DMS79 treated with DMSO at 0.1 percent for 48 hours (cell line): ENCODE measurements at regions not wholly inside any gene's neighbourhood (a gene's known extent, or its start where the extent isn't known, plus 50 kb on each side); places are given as distances from the start of the nearest gene placed in this dataset.
A peak's percentile ranks its signal among the peaks of the same experiment; 100 is the strongest.
"Not testable (repeated sequence)": the region's sequence is repeated elsewhere in the genome, so short reads cannot be mapped to it uniquely, and the experiment has no call there.

Experiments
- DNase-seq: peaks from one replicate; lab custom pipeline; 2025; lab: John Stamatoyannopoulos, UW

DNA sequence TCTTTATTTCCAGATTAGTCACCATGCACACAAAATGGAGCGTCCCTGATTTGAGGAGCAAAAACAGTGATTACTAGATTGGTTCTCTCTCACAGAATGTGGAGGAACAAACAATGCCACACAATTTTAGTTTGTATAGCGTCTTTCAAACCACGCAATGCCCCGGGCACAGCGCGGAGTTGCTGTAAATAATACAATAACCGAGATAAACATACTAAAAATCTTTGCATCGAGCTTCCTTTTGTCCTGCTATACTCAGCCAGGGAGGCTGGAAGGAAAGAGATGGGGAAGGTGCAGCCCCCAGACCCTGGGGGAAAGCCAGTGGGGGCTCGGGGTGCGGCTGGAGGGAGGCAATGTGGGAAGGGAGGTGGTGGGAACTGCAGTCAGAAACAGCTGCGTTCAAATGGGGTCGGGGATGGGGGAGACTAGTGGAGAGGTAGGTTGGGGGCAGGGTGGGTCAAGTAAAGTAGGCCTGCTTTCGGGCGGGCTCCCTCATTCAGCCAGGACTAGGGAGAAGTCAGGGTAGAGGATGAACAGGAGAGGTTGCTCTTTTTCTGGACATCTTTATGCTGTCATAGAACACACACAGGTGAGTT is 366.3 kb downstream of the RPS6KC1 start:
- DNase-seq: no peak

DNA sequence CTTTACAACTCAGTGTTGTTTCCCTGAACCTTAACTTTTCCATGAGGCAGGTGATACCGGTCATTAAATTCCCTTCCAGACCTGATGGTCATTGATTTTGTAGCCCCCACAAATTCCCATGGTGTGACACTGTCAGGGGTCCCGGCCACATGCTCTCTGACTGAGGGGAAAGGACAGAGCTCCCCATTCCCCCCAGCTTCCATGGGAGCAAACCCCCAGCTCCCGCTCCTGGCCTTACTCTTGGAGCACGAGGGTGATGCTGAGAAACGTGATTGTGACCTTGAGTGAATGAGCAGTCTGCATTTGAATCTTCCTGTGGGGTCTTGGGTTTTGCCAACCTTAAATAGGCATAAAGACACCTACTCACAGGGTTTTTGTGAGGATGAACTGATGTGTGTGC is 366.8 kb downstream of the RPS6KC1 start:
- DNase-seq: no peak

DNA sequence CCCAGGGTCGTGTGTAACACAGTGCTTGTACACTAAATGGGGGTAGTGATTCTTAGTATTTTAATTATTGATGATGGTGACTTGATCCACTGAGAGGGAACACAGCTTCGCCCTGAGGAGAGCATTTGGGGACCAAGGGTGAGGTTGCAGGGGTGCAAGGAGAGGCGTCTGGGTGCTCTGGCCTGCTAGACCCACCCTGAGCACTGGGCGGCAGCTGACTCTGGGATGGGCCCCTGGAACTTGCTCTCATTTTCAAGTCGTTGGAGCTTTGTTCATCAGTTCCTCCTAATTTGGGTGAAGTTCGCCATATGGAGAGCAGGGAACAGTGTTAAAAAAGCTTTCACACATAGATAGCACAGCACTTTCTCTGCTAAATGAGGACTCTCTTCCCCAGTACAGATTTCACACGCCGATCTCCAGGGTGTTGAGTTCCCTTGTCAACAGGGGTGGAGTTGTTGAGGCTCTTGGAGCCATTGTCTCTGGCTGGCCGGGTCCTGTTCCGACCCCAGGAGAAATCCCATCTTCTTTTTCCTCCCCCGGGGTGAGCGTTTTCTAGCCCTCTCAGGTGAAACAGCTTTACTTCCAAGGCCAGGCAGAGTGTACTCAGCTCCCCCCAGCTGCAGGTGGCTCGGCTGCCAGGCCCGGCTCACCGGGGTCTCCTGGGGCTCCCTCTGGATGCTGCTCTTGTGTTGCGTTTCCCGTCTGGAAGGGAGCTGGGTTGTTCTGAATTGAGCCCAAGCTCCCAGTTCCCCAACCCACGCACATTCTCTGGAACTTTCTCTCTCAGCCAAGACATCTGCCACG is 367.4 kb downstream of the RPS6KC1 start:
- DNase-seq: no peak

DNA sequence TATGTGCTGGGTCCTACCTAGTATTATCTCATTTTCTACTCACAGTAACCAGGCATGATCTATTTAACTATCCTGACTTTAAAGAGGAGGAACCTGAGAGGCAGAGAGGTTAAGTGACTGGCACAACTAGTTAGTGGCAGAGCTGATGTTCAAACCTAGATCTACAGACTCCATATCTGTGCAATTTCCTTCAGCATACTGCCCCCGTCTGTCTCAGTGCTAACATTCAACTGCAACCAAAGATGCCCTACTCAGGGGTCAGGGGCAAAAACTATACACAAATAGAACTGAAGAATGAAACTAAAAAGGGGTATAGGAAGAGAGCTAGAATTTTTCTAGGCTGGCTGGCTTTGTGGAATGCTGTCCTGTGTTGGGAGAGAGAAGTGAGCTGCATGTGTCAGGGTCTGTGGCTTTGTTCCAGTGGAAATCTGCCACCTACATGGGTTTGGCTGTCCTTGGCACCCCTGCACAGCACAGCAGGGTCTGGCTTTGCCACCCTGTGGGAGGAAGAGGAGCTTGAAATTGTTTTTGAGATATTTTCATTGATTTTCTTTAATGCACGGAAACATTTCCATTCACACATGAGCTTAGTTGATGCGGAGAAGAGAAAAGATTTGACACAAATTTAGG is 368.5 kb downstream of the RPS6KC1 start:
- DNase-seq: no peak

DNA sequence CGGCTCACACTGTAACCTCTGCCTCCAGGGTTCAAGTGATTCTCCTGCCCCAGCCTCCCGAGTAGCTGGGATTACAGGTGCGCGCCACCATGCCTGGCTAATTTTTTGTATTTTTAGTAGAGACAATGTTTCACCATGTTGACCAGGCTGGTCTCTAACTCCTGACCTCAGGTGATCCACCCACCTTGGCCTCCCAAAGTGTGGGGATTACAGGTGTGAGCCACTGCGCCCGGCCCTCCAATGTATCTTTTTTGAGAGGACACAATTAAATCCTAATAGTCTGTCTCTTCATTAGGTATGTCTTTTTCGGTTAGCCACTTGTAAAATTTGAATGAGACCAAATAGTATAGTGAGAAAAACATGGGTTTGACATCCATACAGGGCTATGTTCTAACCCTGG is 370.1 kb downstream of the RPS6KC1 start:
- DNase-seq: not testable (repeated sequence)

DNA sequence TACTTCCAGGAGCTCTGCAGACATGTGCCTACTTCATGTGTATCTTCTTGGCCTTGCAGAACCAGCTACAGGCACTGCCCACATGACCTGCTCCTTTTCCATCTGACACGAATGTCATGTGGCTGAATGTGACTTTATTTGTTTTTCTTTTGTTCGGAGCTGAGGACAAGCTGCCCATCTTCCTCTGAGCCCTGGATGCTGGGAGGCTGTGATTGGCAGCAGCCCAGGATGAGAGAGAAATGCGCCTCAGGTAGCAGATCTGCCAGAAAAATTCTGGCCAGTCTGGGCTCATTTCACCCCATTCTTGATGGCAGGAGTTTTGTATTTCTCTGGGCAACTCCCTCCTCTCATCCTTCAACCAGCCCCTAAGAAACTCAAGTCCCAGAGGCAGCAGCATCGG is 372.0 kb downstream of the RPS6KC1 start:
- no peak for DNase-seq

DNA sequence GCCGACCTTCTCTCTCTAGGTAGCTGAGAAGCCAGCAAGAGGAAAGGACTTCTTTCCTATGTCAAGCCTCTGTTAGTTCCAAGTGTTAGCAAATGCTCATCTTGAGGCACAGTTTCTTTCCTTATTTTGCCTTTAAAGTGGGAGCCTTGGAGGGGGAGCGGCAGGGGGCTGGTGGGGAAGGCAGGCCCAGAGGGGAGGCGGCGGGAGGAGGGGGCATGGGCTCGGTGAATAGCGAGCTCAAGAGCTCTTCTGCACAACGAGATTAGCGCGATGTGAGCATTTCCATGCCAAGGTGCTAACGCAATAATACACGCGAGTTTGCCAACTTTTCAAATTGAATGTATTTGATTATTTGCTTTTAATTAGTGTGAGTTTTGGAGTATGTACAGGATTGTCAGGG is 372.6 kb downstream of the RPS6KC1 start:
- no peak for DNase-seq

DNA sequence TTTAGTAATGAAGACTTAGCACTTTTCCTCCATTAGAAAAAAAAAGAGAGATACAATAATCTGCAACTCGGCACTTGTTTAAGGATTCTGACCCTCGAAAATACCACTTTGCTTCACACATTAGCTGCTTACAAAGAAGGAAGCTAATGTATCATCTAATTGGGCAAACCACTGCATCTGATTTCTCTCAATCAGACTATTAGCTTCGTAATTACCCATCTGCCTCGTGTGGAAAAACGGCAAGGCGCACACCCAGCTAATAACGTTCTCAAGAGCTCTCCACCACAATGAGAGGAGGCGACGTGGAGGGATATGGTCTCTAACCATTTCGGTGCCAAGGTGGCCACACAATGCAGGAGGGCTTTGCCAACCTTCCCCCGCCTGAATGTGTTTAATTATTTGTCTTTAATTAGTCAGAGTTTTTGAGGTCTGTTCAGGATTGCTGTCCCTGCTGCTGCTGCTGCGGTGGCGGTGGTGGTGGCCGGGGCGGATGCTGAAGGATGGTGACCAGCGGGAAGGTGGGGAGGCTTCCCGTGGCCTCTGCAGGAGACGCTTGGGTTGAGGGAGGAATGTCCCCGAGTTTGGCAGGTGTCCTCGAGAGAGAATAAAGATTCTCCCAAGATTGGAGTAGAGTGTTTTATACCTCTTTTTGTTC is 374.5 kb downstream of the RPS6KC1 start:
- DNase-seq: peak; percentile 8

DNA sequence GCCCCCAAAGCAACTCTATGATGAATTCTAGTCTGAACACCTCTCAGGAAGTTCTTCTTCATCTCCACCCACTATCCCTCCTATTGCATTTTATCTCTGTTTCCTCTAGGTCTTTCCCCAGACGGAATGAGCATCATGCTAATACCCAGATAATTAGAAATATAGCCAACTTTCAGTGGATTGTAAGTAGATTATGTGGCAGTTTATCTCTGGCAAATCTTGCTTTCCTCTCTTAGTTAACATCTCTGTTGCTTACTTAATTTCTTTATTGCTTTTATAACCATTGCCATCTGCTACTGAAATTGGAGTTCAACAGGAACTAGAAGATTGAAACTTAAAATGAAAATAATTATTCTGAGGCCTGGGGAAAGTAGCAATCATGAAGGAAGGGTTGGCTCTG is 378.6 kb downstream of the RPS6KC1 start:
- DNase-seq: no peak

DNA sequence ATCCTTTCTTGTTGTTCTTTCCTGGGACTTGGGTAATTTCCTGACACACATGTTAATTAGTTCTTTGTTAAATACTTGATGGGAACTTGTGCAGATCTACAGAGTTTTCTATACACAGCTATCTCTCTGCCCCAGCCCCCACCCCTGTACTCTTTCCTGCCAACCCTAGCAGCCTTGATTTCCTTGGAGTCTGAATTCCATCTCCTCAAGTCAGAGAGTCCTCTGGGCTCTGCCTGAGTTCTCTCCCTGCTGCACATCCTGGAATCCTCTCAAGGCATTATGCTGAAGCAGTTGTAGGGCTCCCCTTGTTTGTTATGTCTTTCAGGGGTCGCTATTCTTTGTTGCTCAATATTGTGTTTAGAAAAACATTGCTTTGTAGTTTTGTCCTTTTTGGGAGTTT is 384.7 kb downstream of the RPS6KC1 start:
- DNase-seq: no peak

DNA sequence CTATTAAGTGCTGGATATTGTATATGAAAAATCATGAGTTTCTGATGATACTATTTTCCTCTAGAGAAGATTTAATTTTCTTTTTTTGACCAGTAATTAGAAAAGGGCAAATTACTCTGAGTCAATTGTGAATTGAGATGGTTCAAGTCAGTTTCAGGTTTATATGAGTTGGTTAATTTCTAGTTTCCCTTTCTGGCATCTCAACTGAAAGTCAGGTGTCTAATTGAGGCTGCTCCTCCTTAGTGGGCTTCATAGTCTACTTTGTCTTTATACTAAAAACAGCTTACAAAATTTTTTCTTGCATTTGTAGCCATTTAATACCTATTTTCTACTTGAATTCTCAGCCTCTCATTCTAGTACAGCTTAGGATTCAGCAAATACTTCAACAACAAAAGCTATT is 387.3 kb downstream of the RPS6KC1 start:
- DNase-seq: no peak

DNA sequence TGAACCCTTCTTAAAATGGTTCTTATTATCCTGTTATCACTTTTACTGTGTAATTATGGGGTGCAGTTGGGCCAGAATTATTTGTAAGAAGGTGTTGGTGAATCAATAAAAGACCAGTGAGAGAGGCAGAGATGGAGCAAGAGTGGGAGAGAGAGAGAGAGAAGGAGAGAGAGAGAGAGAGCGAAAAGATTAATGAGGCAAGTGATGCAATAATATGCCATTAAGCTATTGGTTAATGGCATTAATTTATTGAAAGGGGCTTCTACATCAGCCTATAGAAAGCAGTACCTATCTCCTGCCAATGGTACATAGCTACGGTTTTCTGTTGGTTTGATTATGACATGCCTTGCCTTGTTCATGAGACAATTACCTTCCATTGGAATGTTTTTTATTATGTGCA is 388.7 kb downstream of the RPS6KC1 start:
- DNase-seq: no peak

DNA sequence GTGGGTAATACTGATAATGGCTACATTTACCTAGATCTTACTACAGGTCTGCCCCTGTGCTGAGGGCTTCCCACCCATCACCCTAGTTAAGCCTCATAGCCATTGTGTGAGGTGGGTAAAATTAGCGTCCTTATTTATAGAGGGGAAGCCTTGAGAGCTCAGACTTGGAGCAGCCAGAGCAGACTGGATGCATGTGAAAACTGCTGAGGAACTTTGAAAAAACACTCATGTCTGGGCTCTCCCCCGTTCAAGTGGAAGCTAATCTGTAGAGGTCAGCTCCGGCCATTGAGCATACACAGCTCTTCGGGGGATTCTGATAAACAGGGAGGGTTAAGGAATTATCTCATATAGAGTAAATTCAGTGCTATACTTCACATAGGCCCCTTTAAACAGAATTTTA is 389.7 kb downstream of the RPS6KC1 start:
- DNase-seq: no peak

DNA sequence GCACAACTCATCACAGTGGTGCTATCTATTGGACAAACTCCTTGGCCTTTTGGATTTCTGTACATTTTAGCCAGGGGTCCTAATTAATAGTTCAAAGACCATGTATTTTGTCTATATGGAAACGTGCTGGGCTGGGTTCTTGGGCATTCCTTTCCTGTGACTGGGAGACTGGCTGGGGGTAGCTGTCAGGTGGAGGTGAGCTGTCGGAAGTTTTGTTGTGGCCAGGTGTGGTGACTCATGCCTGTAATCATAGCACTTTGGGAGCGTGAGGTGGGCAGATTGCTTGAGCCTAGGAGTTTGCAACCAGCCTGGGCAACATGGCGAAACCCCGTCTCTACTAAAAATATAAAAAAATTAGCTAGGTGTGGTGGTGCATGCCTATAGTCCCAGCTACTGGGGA is 392.4 kb downstream of the RPS6KC1 start:
- DNase-seq: no peak

DNA sequence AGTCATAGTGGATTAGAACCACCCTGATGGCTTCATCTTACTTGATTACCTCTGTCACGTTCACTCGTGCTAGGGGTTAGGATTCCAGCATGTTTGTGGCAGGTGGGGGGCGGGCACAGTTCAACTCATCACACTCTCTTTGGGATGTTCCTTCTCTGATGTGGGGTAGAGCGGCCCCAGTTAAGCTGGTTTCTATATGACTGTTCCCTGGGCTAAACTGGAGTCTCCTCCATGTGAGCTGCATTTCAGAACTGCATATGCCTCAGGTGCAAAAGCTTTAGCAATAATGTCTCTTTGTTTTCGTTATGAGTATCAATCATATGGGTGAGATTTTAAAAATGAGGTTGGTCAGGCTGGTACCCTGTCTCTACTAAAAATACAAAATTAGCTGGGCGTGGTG is 393.2 kb downstream of the RPS6KC1 start:
- DNase-seq: no peak

DNA sequence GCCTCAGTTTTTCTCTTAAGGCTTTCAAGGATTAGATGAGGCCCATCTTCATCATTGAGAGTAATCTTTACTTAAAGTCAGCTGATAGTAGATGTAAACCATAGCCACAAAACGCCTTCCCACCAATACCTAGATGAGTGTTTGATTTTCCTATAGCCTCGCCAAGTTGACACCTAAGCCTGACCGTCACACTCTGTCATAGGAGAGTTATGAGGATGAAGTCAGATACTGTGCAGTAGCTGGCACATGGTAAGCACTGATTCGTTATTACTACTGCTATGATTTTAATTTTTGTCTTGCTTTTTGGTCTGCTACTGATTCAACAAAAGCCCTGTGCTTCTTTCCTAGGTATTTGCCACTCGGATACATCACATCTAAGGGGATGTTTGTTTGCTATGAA is 395.5 kb downstream of the RPS6KC1 start:
- DNase-seq: no peak

DNA sequence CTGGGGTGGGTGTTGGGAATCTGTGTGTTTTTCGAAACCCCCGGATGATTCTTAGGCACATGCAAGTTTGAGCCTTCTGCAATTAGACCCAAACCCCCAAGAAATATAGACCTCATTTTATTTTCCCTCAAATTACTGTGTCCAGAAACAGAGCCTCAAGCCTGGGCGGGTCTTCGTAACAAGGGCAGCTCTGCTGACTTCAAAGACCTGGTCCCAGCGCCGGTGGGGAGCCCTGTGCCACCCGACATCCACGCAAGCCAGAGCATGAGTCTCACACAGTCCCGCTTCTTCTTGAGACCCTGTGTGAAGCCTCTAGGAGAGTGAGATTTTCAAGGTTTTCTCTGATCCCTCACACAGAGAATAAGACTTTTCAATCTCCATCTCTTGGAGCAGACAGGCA is 397.3 kb downstream of the RPS6KC1 start:
- DNase-seq: no peak

DNA sequence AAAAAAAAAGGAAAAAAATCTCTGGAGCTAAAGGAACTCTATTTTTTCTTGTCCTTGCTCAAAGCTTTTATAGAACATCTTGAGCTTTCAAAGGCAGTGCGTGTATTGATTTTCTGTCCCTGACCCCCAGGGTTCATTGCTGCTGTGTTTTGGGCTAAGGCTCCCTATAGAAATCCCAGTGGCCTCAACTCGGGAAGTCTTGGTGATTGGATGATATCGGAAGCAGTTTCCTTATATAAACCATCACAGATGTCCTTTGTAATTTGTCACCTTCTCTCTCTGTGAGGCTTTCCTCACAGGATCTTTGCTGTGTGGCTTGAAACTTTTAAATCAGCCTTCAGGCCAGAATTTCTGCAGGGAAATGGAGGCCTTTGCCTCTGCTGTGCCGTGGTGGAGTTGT is 397.7 kb downstream of the RPS6KC1 start:
- no peak for DNase-seq

DNA sequence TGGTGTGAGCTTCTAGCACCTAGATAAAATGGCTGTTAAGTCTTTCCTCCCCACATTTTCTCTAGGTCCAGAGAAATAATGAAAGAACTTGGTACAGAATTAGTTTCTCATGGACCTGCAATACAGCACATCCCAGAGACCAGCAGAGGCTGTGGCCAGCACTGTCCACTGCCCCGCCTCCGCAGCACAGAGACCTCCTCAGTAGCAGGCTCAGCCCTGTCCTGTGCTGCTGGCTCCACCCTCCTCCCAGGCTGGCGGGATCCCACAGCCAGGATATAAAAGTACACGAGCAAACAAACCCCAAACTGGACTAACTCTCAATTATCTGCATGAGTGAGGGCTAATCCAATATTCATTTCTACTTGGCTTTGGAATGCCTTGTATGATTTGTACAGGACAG is 401.5 kb downstream of the RPS6KC1 start:
- no peak for DNase-seq

DNA sequence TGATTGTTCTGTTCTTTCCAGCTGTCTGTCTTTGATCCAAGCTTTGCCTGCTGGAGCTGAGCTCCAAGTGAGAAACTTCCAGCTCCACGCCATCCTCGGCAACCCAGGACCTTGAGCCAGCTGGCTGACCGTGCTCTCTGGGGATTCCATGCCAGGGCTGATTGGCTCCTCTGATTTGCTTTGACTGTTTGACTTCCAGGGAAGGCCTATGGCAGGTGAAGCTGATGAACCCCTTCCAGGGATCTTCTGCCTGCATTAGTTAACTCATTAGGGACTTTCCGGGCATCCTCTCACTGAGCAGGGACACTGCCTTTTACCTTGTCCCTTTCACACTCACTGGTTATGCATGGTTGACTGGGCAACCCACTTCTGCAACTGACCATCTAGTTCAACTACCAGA is 406.1 kb downstream of the RPS6KC1 start:
- no peak for DNase-seq

DNA sequence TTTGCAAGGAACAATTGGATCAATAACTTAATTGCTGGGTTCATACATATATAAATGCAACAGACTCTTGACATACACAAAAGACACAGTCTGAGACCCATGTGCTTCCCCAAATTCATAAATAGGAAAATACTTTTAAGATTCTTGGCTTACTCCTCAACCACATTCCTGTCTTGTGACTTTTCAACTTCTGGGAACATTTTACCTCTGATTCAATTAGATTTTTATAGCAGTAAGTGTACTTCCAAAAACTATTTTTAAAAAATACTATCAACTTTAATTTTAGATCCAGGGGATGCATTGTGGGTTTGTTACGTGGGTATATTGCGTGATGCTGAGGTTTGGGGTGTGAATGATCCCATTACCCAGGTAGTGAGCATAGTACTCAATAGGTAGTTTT is 406.7 kb downstream of the RPS6KC1 start:
- no peak for DNase-seq

DNA sequence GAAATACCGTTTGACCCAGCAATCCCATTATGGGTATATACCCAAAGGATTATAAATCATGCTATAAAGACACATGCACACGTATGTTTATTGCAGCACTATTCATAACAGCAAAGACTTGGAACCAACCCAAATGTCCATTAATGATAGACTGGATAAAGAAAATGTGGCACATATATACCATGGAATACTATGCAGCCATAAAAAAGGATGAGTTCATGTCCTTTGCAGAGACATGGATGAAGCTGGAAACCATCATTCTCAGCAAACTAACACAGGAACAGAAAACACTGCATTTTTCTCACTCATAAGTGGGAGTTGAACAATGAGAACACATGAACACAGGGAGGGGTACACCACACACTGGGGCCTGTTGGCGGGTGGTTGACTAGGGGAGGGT is 411.3 kb downstream of the RPS6KC1 start:
- DNase-seq: not testable (repeated sequence)
